OCI-LY7 (cell line): ENCODE measurements at regions not wholly inside any gene's neighbourhood (a gene's known extent, or its start where the extent isn't known, plus 50 kb on each side); places are given as distances from the start of the nearest gene placed in this dataset.

Experiments used
- EZH2phosphoT487 ChIP-seq: fragments of 200-600 bp; sonication (generic); IDR thresholded peaks from 2 replicates; pipeline ENCODE4 v1.6.1; 2018; ENCODE audit warnings: low read depth, borderline replicate concordance, mild to moderate bottlenecking, mixed run types, antibody characterized with exemption, low read length, moderate library complexity, mixed read lengths
- TF ChIP-seq, protein P1 (sequence below): fragments of 200-600 bp; sonication (generic); conservative IDR thresholded peaks from 2 replicates; pipeline ENCODE4 v1.5.1; 2014; ENCODE audit warnings: mild to moderate bottlenecking, antibody characterized with exemption, low read length, moderate library complexity, mixed read lengths

DNA sequence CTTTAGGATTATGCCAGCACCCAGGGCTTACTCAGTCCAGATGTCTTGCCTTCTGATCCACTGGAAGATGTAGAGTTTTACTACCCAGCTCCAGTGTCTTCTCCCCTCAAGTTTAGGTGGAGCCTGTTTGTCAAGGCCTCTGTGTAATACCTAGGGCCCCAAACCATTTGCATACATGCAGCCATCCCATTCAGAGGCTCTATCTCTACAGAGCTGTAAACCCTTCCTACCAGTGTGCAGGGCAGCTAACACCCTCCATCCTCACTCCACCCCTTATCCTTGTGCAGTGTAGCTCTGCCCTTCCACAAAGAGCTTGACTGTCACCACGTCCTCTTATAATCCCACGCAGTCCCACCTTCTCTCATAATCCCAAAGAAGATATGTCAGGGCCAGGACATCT, 54.6 kb upstream of the GPCPD1 start:
- TF ChIP-seq, protein P1, sequence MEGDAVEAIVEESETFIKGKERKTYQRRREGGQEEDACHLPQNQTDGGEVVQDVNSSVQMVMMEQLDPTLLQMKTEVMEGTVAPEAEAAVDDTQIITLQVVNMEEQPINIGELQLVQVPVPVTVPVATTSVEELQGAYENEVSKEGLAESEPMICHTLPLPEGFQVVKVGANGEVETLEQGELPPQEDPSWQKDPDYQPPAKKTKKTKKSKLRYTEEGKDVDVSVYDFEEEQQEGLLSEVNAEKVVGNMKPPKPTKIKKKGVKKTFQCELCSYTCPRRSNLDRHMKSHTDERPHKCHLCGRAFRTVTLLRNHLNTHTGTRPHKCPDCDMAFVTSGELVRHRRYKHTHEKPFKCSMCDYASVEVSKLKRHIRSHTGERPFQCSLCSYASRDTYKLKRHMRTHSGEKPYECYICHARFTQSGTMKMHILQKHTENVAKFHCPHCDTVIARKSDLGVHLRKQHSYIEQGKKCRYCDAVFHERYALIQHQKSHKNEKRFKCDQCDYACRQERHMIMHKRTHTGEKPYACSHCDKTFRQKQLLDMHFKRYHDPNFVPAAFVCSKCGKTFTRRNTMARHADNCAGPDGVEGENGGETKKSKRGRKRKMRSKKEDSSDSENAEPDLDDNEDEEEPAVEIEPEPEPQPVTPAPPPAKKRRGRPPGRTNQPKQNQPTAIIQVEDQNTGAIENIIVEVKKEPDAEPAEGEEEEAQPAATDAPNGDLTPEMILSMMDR = no peak
- no peak for TF ChIP-seq EZH2phosphoT487
